HepG2 (cell line): ENCODE measurements at regions not wholly inside any gene's neighbourhood (a gene's known extent, or its start where the extent isn't known, plus 50 kb on each side); places are given as distances from the start of the nearest gene placed in this dataset.

Source experiments
- ATAC-seq: fragments of 200-7000 bp; cut with Tn5 transposase; 3 replicates; pipeline ENCODE4 v1.9.1; 2020; ENCODE audit warnings: mild to moderate bottlenecking, moderate library complexity
- BruUV-seq: library from RNA; stranded (reverse); fragments of 400-500 nt; replicated peaks from 2 replicates; lab custom pipeline; 2021; lab: Mats Ljungman, UMichigan
- CTCF ChIA-PET: fragments of 300-600 bp; formaldehyde crosslinking; extraction: SDS; loops from one replicate; lab custom pipeline; 2021; ENCODE audit warnings: low total read pairs, inconsistent platforms, low intra/inter-chr PET ratio; lab: Yijun Ruan, JAX
- POLR2A ChIA-PET: fragments of 350-600 bp; sonication (Branson Sonifier 250); formaldehyde crosslinking; loops from one replicate; lab custom pipeline; 2020; ENCODE audit warnings: antibody characterized with exemption, inconsistent platforms; lab: Yijun Ruan, JAX
- DNase-seq: peaks from one replicate; pipeline ENCODE4 v3.0.0-alpha.2; 2015; ENCODE audit warnings: low spot score
- FAIRE-seq: peaks from 3 replicates; lab custom pipeline; 2011; peaks lifted over from hg19 to GRCh38; lab: Jason Lieb, UNC
- H2AFZ ChIP-seq: one replicate; pipeline ENCODE4 v1.6.1; 2011; ENCODE audit warnings: low read length, inconsistent platforms
- H3K27ac ChIP-seq: fragments of 300-600 bp; 3 replicates; pipeline ENCODE4 v1.8.0; 2011; ENCODE audit warnings: mixed run types, mild to moderate bottlenecking, mixed read lengths, low read length, inconsistent platforms; ENCODE audit not compliant: insufficient read depth; ENCODE audit errors: extremely low read length
- H3K27me3 ChIP-seq, 2 experiments: fragments of 200-600 bp in 1 of 2; 2 replicates in 1 of 2; 3 replicates in 1 of 2; pipeline versions ENCODE4 v1.6.0 to v1.8.0; 2011; ENCODE audit warnings: low read length in 2 of 2, mild to moderate bottlenecking in 2 of 2, moderate library complexity in 2 of 2, inconsistent platforms in 1 of 2; ENCODE audit not compliant: insufficient read depth in 2 of 2, control insufficient read depth in 1 of 2
- H3K36me3 ChIP-seq, 2 experiments: fragments of 200-600 bp in 1 of 2; replicated peaks in 1 of 2; 2 replicates in 1 of 2; 3 replicates in 1 of 2; pipeline versions ENCODE4 v1.5.1 to v1.8.0; 2011; ENCODE audit warnings: low read length in 2 of 2, inconsistent platforms in 1 of 2; ENCODE audit not compliant: insufficient read depth in 2 of 2, control insufficient read depth in 1 of 2
- H3K4me1 ChIP-seq: 2 replicates; pipeline ENCODE4 v1.5.1; 2012; ENCODE audit warnings: low read length, inconsistent platforms; ENCODE audit not compliant: insufficient read depth
- H3K4me2 ChIP-seq: 2 replicates; pipeline ENCODE4 v1.6.0; 2011; ENCODE audit warnings: low read depth, low read length, inconsistent platforms
- H3K4me3 ChIP-seq, 3 experiments: fragments of 200-600 bp in 1 of 3; sonication (generic), shearing (Covaris generic) in 1 of 3; replicated peaks in 1 of 3; 2 replicates each; pipeline ENCODE4 v1.5.1; 2011 to 2016; ENCODE audit warnings: low read length in 3 of 3, inconsistent platforms in 2 of 3, low read depth in 2 of 3, mild to moderate bottlenecking in 2 of 3, control low read depth in 1 of 3, mixed read lengths in 1 of 3; ENCODE audit not compliant: insufficient read depth in 1 of 3
- H3K79me2 ChIP-seq: one replicate; pipeline ENCODE4 v1.6.1; 2011; ENCODE audit warnings: low read length, inconsistent platforms; ENCODE audit not compliant: insufficient read depth
- H3K9ac ChIP-seq: 2 replicates; pipeline ENCODE4 v1.6.0; 2011; ENCODE audit warnings: mild to moderate bottlenecking, low read depth, low read length, inconsistent platforms; ENCODE audit not compliant: insufficient read depth
- H3K9me3 ChIP-seq: 2 replicates; pipeline ENCODE4 v1.5.1; 2012; ENCODE audit warnings: mild to moderate bottlenecking, low read length
- H4K20me1 ChIP-seq: 2 replicates; pipeline ENCODE4 v1.6.0; 2011; ENCODE audit warnings: inconsistent platforms, mild to moderate bottlenecking, low read length, moderate library complexity; ENCODE audit not compliant: insufficient read depth
- HOXA5 ChIP-seq: sonication (generic); formaldehyde crosslinking; IDR thresholded peaks from 2 replicates; pipeline ENCODE4 v1.4.0; 2020; ENCODE audit warnings: missing genetic modification reagents
- NCOR1 ChIP-seq: fragments of 200-600 bp; sonication (generic); IDR thresholded peaks from 2 replicates; pipeline ENCODE4 v1.7.0; 2017; ENCODE audit warnings: antibody characterized with exemption, low read length, borderline replicate concordance
- PHF8 ChIP-seq: sonication (generic); formaldehyde crosslinking; IDR thresholded peaks from 2 replicates; pipeline ENCODE4 v1.5.0; 2020; ENCODE audit warnings: missing genetic modification reagents
- RBM39 ChIP-seq: fragments of 200-400 bp; formaldehyde crosslinking; IDR thresholded peaks from one replicate; pipeline ENCODE4 v1.6.1; 2018; ENCODE audit warnings: antibody characterized with exemption, mild to moderate bottlenecking, low read depth, low read length; ENCODE audit not compliant: poor library complexity, severe bottlenecking
- TMF1 ChIP-seq: sonication (generic); formaldehyde crosslinking; IDR thresholded peaks from 2 replicates; pipeline ENCODE4 v1.8.1; 2022; ENCODE audit warnings: low read depth, missing genetic modification reagents
- ZNF136 ChIP-seq: sonication (generic); formaldehyde crosslinking; IDR thresholded peaks from 2 replicates; pipeline ENCODE4 v1.8.1; 2022; ENCODE audit warnings: low read depth, mild to moderate bottlenecking, moderate library complexity, missing genetic modification reagents
- ZNF224 ChIP-seq: sonication (generic); formaldehyde crosslinking; IDR thresholded peaks from 2 replicates; pipeline ENCODE4 v1.5.0; 2020; ENCODE audit warnings: mild to moderate bottlenecking, missing genetic modification reagents
- ZNF234 ChIP-seq: sonication (generic); formaldehyde crosslinking; conservative IDR thresholded peaks from 2 replicates; pipeline ENCODE4 v1.5.1; 2020; ENCODE audit warnings: mild to moderate bottlenecking, missing genetic modification reagents
- ZNF446 ChIP-seq: sonication (generic); formaldehyde crosslinking; IDR thresholded peaks from 2 replicates; pipeline ENCODE4 v1.5.0; 2020; ENCODE audit warnings: mild to moderate bottlenecking, missing genetic modification reagents
- ZNF552 ChIP-seq: sonication (generic); formaldehyde crosslinking; IDR thresholded peaks from 2 replicates; pipeline ENCODE4 v1.9.0; 2022; ENCODE audit warnings: missing genetic modification reagents, mild to moderate bottlenecking, borderline replicate concordance
- ZNF687 ChIP-seq: sonication (generic); formaldehyde crosslinking; IDR thresholded peaks from 2 replicates; pipeline ENCODE4 v1.5.1; 2020; ENCODE audit warnings: mild to moderate bottlenecking, missing genetic modification reagents, moderate library complexity
- ZNF703 ChIP-seq: sonication (generic); formaldehyde crosslinking; IDR thresholded peaks from 2 replicates; pipeline ENCODE4 v1.5.1; 2020; ENCODE audit warnings: missing genetic modification reagents, mild to moderate bottlenecking, moderate library complexity, borderline replicate concordance
- ZNF776 ChIP-seq: sonication (generic); formaldehyde crosslinking; IDR thresholded peaks from 2 replicates; pipeline ENCODE4 v1.4.0; 2020; ENCODE audit warnings: mild to moderate bottlenecking, missing genetic modification reagents
- WGBS: methylation state at CpG from one replicate; pipeline ENCODE4 v1.1.6; 2017; ENCODE audit warnings: low lambda C conversion rate; 5-methylcytosine and 5-hydroxymethylcytosine counted together
- in situ Hi-C: cut with HindIII; loops from 2 replicates; pipeline ENCODE4 v1.10.0; 2017; ENCODE audit warnings: low pct_unique_long_range_greater_than_20kb; ENCODE audit not compliant: extremely low pct_ligation_motif_present
- intact Hi-C: fragments of 100-400 bp; cut with micrococcal nuclease; formaldehyde crosslinking; loops from one replicate; pipeline ENCODE4 v1.10.0; 2022; ENCODE audit not compliant: unreplicated experiment

- H3K9ac ChIP-seq = no peak overlapping the region
- no peaks in the 10 kb centered on the region for H3K36me3 ChIP-seq
- TF ChIP-seq NCOR1 (no peak), ZNF446 (CRISPR knock-in tag) (no peak), HOXA5 (CRISPR knock-in tag) (no peak), PHF8 (CRISPR knock-in tag) (no peak), ZNF234 (CRISPR knock-in tag) (no peak), ZNF224 (CRISPR knock-in tag) (no peak), RBM39 (no peak), TMF1 (CRISPR knock-in tag) (no peak), ZNF687 (no peak), ZNF136 (CRISPR knock-in tag) (no peak), ZNF776 (CRISPR knock-in tag) (no peak), ZNF703 (CRISPR knock-in tag) (no peak), ZNF552 (CRISPR knock-in tag) (no peak)
- no peak for ATAC-seq
- in situ Hi-C loops = no loop called here
- DNase-seq = no peak
- no peak overlapping the region for H3K4me3 ChIP-seq
- no peak overlapping the region for H2AFZ ChIP-seq
- 6% methylated on average over 4 of the region's 4 CpGs for WGBS
- H3K27me3 ChIP-seq = no peaks in the 10 kb centered on the region
- no peak overlapping the region for H3K27ac ChIP-seq
- no peaks in the 10 kb centered on the region for H4K20me1 ChIP-seq
- ChIA-PET POLR2A (no interaction called here), CTCF (no interaction called here)
- H3K4me2 ChIP-seq = no peak overlapping the region
- H3K9me3 ChIP-seq = no peaks in the 10 kb centered on the region; the same call in 1 of the 2 replicates
- intact Hi-C loops = no loop called here
- H3K4me1 ChIP-seq = no peaks in the 10 kb centered on the region
- no peak for FAIRE-seq
- no TSS peak for BruUV-seq
- no peaks in the 10 kb centered on the region for H3K79me2 ChIP-seq
Observed at GRCh38 chr19:28867978-28868377, 345.0 kb downstream of the UQCRFS1 start.
